KMS-11 (cell line): ENCODE measurements at regions not wholly inside any gene's neighbourhood (a gene's known extent, or its start where the extent isn't known, plus 50 kb on each side); places are given as distances from the start of the nearest gene placed in this dataset.
"Not testable (repeated sequence)": the region's sequence is repeated elsewhere in the genome, so short reads cannot be mapped to it uniquely, and the experiment has no call there.

Experiments
- H2AFZ ChIP-seq: fragments of 200-600 bp; sonication (generic); 2 replicates; pipeline ENCODE4 v1.6.1; 2016; ENCODE audit warnings: antibody characterized with exemption, mixed run types, low read depth
- H3K27ac ChIP-seq: fragments of 200-600 bp; sonication (generic); 2 replicates; pipeline ENCODE4 v1.6.1; 2016; ENCODE audit warnings: mild to moderate bottlenecking, mixed run types
- H3K27me3 ChIP-seq: fragments of 200-600 bp; sonication (generic); 2 replicates; pipeline ENCODE4 v1.6.1; 2017; ENCODE audit warnings: mild to moderate bottlenecking, low read depth, mixed run types, moderate library complexity; ENCODE audit not compliant: insufficient read depth
- H3K36me3 ChIP-seq: fragments of 200-600 bp; sonication (generic); 2 replicates; pipeline ENCODE4 v1.6.1; 2017; ENCODE audit warnings: mild to moderate bottlenecking, mixed run types; ENCODE audit not compliant: insufficient read depth
- H3K4me1 ChIP-seq: fragments of 200-600 bp; sonication (generic); 2 replicates; pipeline ENCODE4 v1.6.1; 2016; ENCODE audit warnings: mild to moderate bottlenecking, low read depth, mixed run types; ENCODE audit not compliant: poor library complexity, severe bottlenecking
- H3K4me2 ChIP-seq: fragments of 200-600 bp; sonication (generic); 2 replicates; pipeline ENCODE4 v1.7.0; 2016; ENCODE audit warnings: mild to moderate bottlenecking, mixed run types
- H3K4me3 ChIP-seq: fragments of 200-600 bp; sonication (generic); IDR thresholded peaks from 2 replicates; pipeline ENCODE4 v1.6.1; 2017; ENCODE audit warnings: low read depth, low read length, mixed read lengths; ENCODE audit not compliant: insufficient read depth
- H3K79me2 ChIP-seq: fragments of 200-600 bp; sonication (generic); 2 replicates; pipeline ENCODE4 v1.6.1; 2016; ENCODE audit warnings: low read depth, mixed run types; ENCODE audit not compliant: insufficient read depth
- H3K9ac ChIP-seq: fragments of 200-600 bp; sonication (generic); 2 replicates; pipeline ENCODE4 v1.6.1; 2016; ENCODE audit warnings: mild to moderate bottlenecking, mixed run types
- H4K20me1 ChIP-seq: fragments of 200-600 bp; sonication (generic); 2 replicates; pipeline ENCODE4 v1.6.1; 2016; ENCODE audit warnings: mild to moderate bottlenecking, mixed run types; ENCODE audit not compliant: insufficient read depth
- CTCF ChIP-seq: fragments of 200-600 bp; sonication (generic); conservative IDR thresholded peaks from 2 replicates; pipeline ENCODE4 v1.6.1; 2017; ENCODE audit warnings: low read depth, mild to moderate bottlenecking, antibody characterized with exemption, low read length, moderate library complexity, mixed read lengths

GRCh38 chr7:42720991-42721796 lies 190.7 kb downstream of the C7orf25 start:
- no peak overlapping the region for H3K9ac ChIP-seq
- H3K27ac ChIP-seq: no peak overlapping the region
- no peaks in the 10 kb centered on the region for H3K36me3 ChIP-seq
- H3K4me2 ChIP-seq: no peak overlapping the region
- H3K79me2 ChIP-seq: no peaks in the 10 kb centered on the region
- no peaks in the 10 kb centered on the region for H4K20me1 ChIP-seq
- H3K4me1 ChIP-seq: no peaks in the 10 kb centered on the region
- no peak overlapping the region for H3K4me3 ChIP-seq
- TF ChIP-seq CTCF: no peak
- no peak overlapping the region for H2AFZ ChIP-seq
- no peaks in the 10 kb centered on the region; the same call in 1 of the 2 replicates for H3K27me3 ChIP-seq

DNA sequence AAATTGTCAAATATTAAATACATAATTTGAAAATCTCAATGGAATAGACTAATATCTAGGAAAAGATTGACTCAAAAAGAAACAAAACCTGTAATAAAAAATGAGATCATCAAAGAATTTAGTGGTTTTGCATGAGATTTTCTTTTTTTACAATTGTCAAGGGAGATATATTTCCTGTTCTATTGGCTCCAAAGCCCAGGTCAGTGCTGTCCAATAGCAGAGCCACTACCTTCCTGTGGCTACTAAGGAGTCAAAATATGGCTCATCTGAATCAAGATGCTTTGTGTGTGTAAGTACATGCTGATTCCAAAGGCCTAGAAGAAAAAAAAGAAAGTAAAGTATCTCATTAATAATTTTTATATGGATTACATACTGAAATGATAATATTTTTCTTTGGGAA lies 191.9 kb downstream of the C7orf25 start:
- H3K4me2 ChIP-seq: no peak overlapping the region
- H3K36me3 ChIP-seq: no peaks in the 10 kb centered on the region
- no peaks in the 10 kb centered on the region for H3K4me1 ChIP-seq
- H2AFZ ChIP-seq: no peak overlapping the region
- no peak overlapping the region for H3K27ac ChIP-seq
- no peaks in the 10 kb centered on the region for H4K20me1 ChIP-seq
- no peak for TF ChIP-seq CTCF
- no peaks in the 10 kb centered on the region for H3K27me3 ChIP-seq
- no peak overlapping the region for H3K4me3 ChIP-seq
- H3K79me2 ChIP-seq: no peaks in the 10 kb centered on the region
- no peak overlapping the region for H3K9ac ChIP-seq

DNA sequence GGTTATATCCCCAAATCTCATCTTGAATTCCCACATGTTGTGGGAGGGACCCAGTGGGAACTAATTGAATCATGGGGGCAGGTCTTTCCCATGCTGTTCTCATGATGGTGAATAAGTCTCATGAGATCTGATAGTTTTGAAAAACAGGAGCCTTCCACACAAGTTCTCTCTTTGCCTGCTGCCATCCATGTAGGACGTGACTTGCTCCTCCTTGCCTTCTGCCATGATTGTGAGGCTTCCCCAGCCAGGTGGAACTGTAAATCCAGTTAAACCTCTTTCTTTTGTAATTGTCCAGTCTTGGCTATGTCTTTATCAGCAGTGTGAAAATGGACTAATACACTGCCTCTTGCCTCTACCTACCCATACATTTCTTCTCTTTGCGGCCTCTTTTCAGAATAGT lies 193.4 kb downstream of the C7orf25 start:
- not testable (repeated sequence) for H3K27ac ChIP-seq, H3K27me3 ChIP-seq, H3K4me1 ChIP-seq, H3K9ac ChIP-seq, H3K4me3 ChIP-seq, H4K20me1 ChIP-seq, H3K36me3 ChIP-seq, H2AFZ ChIP-seq, H3K79me2 ChIP-seq, H3K4me2 ChIP-seq

DNA sequence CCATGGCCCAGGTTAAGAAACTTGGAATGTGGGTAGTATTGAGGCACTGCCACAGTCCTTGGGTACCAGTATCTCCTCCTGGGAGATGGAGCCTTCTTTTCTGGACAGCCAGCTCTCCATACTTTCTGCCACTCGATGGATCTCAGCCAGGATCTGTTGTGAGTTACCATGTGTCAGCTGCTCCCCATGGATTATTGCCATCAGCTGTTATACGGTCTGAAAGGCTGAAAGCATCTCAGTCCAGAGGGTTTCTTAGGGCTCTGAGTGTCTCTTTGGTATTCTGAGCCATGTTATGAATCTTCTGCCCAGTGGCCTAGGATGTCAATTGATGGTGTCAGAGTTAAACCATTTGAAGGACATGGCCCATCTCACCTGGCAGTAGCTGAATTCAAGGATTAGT lies 197.5 kb downstream of the C7orf25 start:
- H3K79me2 ChIP-seq: no peaks in the 10 kb centered on the region
- no peak overlapping the region for H3K9ac ChIP-seq
- no peaks in the 10 kb centered on the region for H3K27me3 ChIP-seq
- no peak overlapping the region for H2AFZ ChIP-seq
- H3K27ac ChIP-seq: no peak overlapping the region
- H3K4me3 ChIP-seq: no peak overlapping the region
- no peaks in the 10 kb centered on the region for H3K36me3 ChIP-seq
- H4K20me1 ChIP-seq: no peaks in the 10 kb centered on the region
- no peak for TF ChIP-seq CTCF
- no peaks in the 10 kb centered on the region for H3K4me1 ChIP-seq
- no peak overlapping the region for H3K4me2 ChIP-seq

DNA sequence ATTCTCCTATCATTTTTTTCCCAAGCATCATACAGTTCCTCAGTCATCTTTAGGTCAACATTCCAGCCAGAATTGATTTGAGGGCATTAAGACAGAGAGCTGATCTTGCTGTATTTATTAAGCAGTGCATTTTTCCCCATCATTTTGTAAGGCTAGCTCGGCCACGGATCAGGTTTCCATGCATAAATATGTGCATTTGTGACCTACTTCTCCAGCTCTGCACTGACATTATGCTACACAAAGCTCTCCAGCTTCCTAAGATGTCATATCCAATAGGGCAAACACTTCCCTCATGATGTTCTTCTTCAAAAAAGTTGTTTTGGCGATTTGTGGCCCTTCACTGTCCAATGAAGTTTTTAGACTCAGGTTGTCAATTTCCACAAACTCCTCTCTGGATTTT lies 202.6 kb downstream of the C7orf25 start:
- H3K36me3 ChIP-seq: no peaks in the 10 kb centered on the region
- no peak overlapping the region for H2AFZ ChIP-seq
- no peak overlapping the region for H3K27ac ChIP-seq
- no peak overlapping the region for H3K4me2 ChIP-seq
- H3K4me1 ChIP-seq: no peaks in the 10 kb centered on the region
- H3K79me2 ChIP-seq: no peaks in the 10 kb centered on the region
- no peaks in the 10 kb centered on the region for H4K20me1 ChIP-seq
- no peak overlapping the region for H3K9ac ChIP-seq
- no peak overlapping the region for H3K4me3 ChIP-seq
- TF ChIP-seq CTCF: no peak
- H3K27me3 ChIP-seq: no peaks in the 10 kb centered on the region
